ENCODE measurements at regions not wholly inside any gene's neighbourhood (a gene's known extent, or its start where the extent isn't known, plus 50 kb on each side); places are given as distances from the start of the nearest gene placed in this dataset.

- Histone ChIP-seq H3K79me1 (ENCODE audit: insufficient read depth, low read depth, low read length, poor library complexity, severe bottlenecking) (no peaks in the 10 kb centered on the region), H3K27me3 (ENCODE audit: insufficient read depth, low read length) (no peaks in the 10 kb centered on the region)
- H3K36me3 Mint-ChIP-seq (ENCODE audit: insufficient read depth in 1 of 3, low read depth in 3 of 3), result no peaks in the 10 kb centered on the region
Measured at GRCh38 chr9:120330031-120330430, 249.9 kb downstream of the CDK5RAP2 start.

More at GRCh38 chr9:120330031-120330430, 249.9 kb downstream of the CDK5RAP2 start:
- H2BK12ac ChIP-seq (ENCODE audit: insufficient read length, low read depth, low read length), result no peak overlapping the region
- H3K4me1 ChIP-seq (ENCODE audit: insufficient read depth, low read length), result no peaks in the 10 kb centered on the region
- H3K27ac Mint-ChIP-seq, result no peak overlapping the region
- no peak overlapping the region for H4K8ac ChIP-seq (replicated peaks; ENCODE audit: insufficient read length, low read depth, low read length)
- no CpG with 5 or more reads among the region's 2 CpGs for WGBS (ENCODE audit: extremely low coverage, insufficient read length, low lambda C conversion rate)
- no peak overlapping the region for H2BK120ac ChIP-seq (ENCODE audit: low read depth, low read length, poor library complexity, severe bottlenecking)
- H3K4me3 Mint-ChIP-seq, result no peak overlapping the region
- no peak overlapping the region for H3T11ph ChIP-seq (ENCODE audit: low read length)
- H4K91ac ChIP-seq (ENCODE audit: insufficient read length, low read depth, low read length), result no peak overlapping the region
- H3K23me2 ChIP-seq (ENCODE audit: insufficient read length, low read depth, low read length, poor library complexity, severe bottlenecking), result no peaks in the 10 kb centered on the region
- no peak for DNase-seq
- no peak overlapping the region for H4K5ac ChIP-seq (ENCODE audit: insufficient read length, low read depth, low read length)
- no peak overlapping the region for H2AFZ ChIP-seq (ENCODE audit: low read length)
- H3K9me3 Mint-ChIP-seq, result peaks cover 0 to 2% of the 10 kb centered on the region in 2 experiments; a peak in 1 of 5 replicates
- no peak overlapping the region for H3K56ac ChIP-seq (ENCODE audit: insufficient read length, low read depth, low read length)
- no peak overlapping the region for H3K14ac ChIP-seq (ENCODE audit: insufficient read depth, low read length)
- H3K27ac ChIP-seq (ENCODE audit: insufficient read length, low read depth, low read length), result no peak overlapping the region
- peaks cover 11% of the 10 kb centered on the region for H3K27me3 Mint-ChIP-seq (ENCODE audit: low read depth)
- no peak overlapping the region for H2BK5ac ChIP-seq (ENCODE audit: insufficient read length, low read length)
- no peaks in the 10 kb centered on the region for H3K9me3 ChIP-seq (ENCODE audit: control insufficient read depth, low read depth, low read length)
- H2BK15ac ChIP-seq (ENCODE audit: low read depth, low read length), result no peak overlapping the region
- H3K9ac ChIP-seq (ENCODE audit: extremely low read depth, insufficient read length, low read length), result no peak overlapping the region
- TF ChIP-seq CTCF (conservative IDR thresholded peaks at IDR 0.05), result no peak
- H2AK5ac ChIP-seq (ENCODE audit: insufficient read length, low read length), result no peak overlapping the region
- H3K79me2 ChIP-seq (ENCODE audit: insufficient read depth, low read length), result no peaks in the 10 kb centered on the region
- no peak overlapping the region for H2BK20ac ChIP-seq (ENCODE audit: low read depth, low read length, poor library complexity, severe bottlenecking)
- no peak overlapping the region for H3K4me2 ChIP-seq (ENCODE audit: insufficient read depth, insufficient read length, low read length)
- H3K18ac ChIP-seq (ENCODE audit: insufficient read length, low read depth, low read length), result no peak overlapping the region
- H4K20me1 ChIP-seq (ENCODE audit: control insufficient read depth, insufficient read depth, insufficient read length), result no peaks in the 10 kb centered on the region
- H3K4me1 Mint-ChIP-seq, result peaks cover 6% of the 10 kb centered on the region in 2 experiments
- no peak overlapping the region for H3K4ac ChIP-seq (ENCODE audit: low read depth, low read length)
- no peak overlapping the region for H3K23ac ChIP-seq (ENCODE audit: insufficient read length, low read depth, low read length)

Data from H9 (cell line).